Cardiac fibroblast (primary cell): ENCODE measurements at regions not wholly inside any gene's neighbourhood (a gene's known extent, or its start where the extent isn't known, plus 50 kb on each side); places are given as distances from the start of the nearest gene placed in this dataset.

ENCODE experiments used
- DNase-seq, 2 donors: peaks; one replicate each; pipeline versions ENCODE4 v3.0.0 to v3.0.0-alpha.2; 2010; ENCODE audit warnings: low read depth in 2 of 2
- H3K4me3 ChIP-seq, 2 donors: replicated peaks in 1 of 2; 1 replicate in 1 of 2; 2 replicates in 1 of 2; pipeline ENCODE4 v1.5.1; 2011; ENCODE audit warnings: low read depth in 2 of 2, low read length in 2 of 2, mild to moderate bottlenecking in 2 of 2, moderate library complexity in 1 of 2
- CTCF ChIP-seq: IDR thresholded peaks from one replicate; pipeline ENCODE4 v1.5.1; 2011; ENCODE audit warnings: low read depth, mild to moderate bottlenecking, low read length, inconsistent platforms

GRCh38 chr6:153595903-153596302, 443.1 kb upstream of the OPRM1 start:
- TF ChIP-seq CTCF: no peak
- DNase-seq: peak; percentile 1 to 6
- H3K4me3 ChIP-seq: no peak overlapping the region

GRCh38 chr6:153594871-153595270, 444.2 kb upstream of the OPRM1 start:
- no peak overlapping the region for H3K4me3 ChIP-seq
- no peak for DNase-seq
- TF ChIP-seq CTCF: no peak

GRCh38 chr6:153591159-153591558, 447.9 kb upstream of the OPRM1 start:
- no peak overlapping the region for H3K4me3 ChIP-seq
- no peak for DNase-seq
- TF ChIP-seq CTCF: no peak

DNA sequence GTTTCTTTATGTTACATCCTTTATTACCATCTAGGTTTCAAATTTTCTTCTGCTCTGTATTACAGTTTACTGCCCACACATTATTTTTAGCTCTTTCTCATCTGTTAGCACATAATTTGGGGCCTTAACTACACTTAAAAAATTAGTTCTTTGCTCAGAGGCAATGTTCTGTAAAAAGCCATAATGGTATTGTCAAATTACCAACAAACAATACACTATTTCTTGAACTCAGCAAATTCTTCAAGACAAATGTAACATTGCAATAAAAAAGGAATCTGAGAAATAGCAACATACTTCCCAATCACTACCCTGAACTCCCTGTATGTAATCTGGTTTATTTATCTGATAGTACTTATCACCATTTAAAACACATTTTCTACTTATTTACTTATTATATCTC, 448.6 kb upstream of the OPRM1 start:
- no peak for DNase-seq
- TF ChIP-seq CTCF: no peak
- no peak overlapping the region for H3K4me3 ChIP-seq

DNA sequence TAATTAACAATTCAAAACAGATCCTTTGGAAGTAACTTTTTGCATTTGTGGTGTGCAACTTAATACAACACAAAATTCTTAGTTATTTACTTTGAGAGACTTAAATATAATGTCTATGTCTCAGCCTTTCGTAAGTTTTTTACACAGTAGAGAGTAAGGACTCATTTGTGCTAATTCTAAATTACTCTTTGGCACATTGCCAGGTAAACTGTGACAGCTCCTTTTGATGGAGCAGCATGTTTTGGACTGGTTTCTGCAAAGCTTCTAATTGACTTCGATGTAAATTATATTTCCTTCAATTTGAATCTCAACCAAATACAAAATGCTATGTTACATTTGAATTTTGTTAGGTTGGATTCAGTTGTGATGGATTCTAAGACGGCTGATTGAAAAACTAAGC, 450.7 kb upstream of the OPRM1 start:
- TF ChIP-seq CTCF: no peak
- DNase-seq: no peak
- H3K4me3 ChIP-seq: no peak overlapping the region

- no peak overlapping the region for H3K4me3 ChIP-seq
- DNase-seq: no peak
- TF ChIP-seq CTCF: no peak
Measured at GRCh38 chr6:153583685-153584084, 452.6 kb upstream of the RGS17 start.

GRCh38 chr6:153580776-153581175, 449.7 kb upstream of the RGS17 start:
- no peak for DNase-seq
- no peak overlapping the region for H3K4me3 ChIP-seq
- TF ChIP-seq CTCF: no peak
